GM23338 (cell line): ENCODE measurements at regions not wholly inside any gene's neighbourhood (a gene's known extent, or its start where the extent isn't known, plus 50 kb on each side); places are given as distances from the start of the nearest gene placed in this dataset.

Experiments used
- ATAC-seq: fragments of 200-7000 bp; cut with Tn5 transposase; 3 replicates; pipeline ENCODE4 v1.9.1; 2020
- DNase-seq: peaks from one replicate; pipeline ENCODE4 v3.0.0-alpha.2; 2015; ENCODE audit warnings: low spot score
- H2AFZ ChIP-seq: fragments of 200-600 bp; sonication (generic); 2 replicates; pipeline ENCODE4 v1.8.0; 2016; ENCODE audit warnings: antibody characterized with exemption, mild to moderate bottlenecking, moderate library complexity
- H3F3A ChIP-seq: fragments of 200-600 bp; sonication (generic); replicated peaks from 2 replicates; pipeline ENCODE4 v1.8.0; 2017; ENCODE audit warnings: antibody characterized with exemption, mixed run types, low read depth
- H3K27ac ChIP-seq: fragments of 200-600 bp; sonication (generic); 2 replicates; pipeline ENCODE4 v1.6.1; 2016; ENCODE audit warnings: low read depth
- H3K27me3 ChIP-seq: fragments of 200-600 bp; sonication (generic); 2 replicates; pipeline ENCODE4 v1.8.0; 2016; ENCODE audit warnings: mild to moderate bottlenecking, mixed run types, moderate library complexity; ENCODE audit not compliant: insufficient read depth
- H3K36me3 ChIP-seq: fragments of 200-600 bp; sonication (generic); 2 replicates; pipeline ENCODE4 v1.8.0; 2016; ENCODE audit warnings: mild to moderate bottlenecking; ENCODE audit not compliant: insufficient read depth
- H3K4me1 ChIP-seq: fragments of 200-600 bp; sonication (generic); 2 replicates; pipeline ENCODE4 v1.8.0; 2016; ENCODE audit warnings: mild to moderate bottlenecking, moderate library complexity; ENCODE audit not compliant: insufficient read depth
- H3K4me2 ChIP-seq: fragments of 200-600 bp; sonication (generic); 2 replicates; pipeline ENCODE4 v1.7.1; 2017; ENCODE audit warnings: mixed run types
- H3K4me3 ChIP-seq: fragments of 200-600 bp; sonication (generic); 2 replicates; pipeline ENCODE4 v1.6.1; 2016; ENCODE audit warnings: mixed run types
- H3K79me2 ChIP-seq: fragments of 200-600 bp; sonication (generic); replicated peaks from 2 replicates; pipeline ENCODE4 v1.8.0; 2017; ENCODE audit warnings: mild to moderate bottlenecking; ENCODE audit not compliant: insufficient read depth
- H3K9me2 ChIP-seq: fragments of 200-600 bp; sonication (generic); 2 replicates; pipeline ENCODE4 v1.8.0; 2017; ENCODE audit not compliant: insufficient read depth
- H4K20me1 ChIP-seq: fragments of 200-600 bp; sonication (generic); replicated peaks from 2 replicates; pipeline ENCODE4 v1.8.0; 2017; ENCODE audit warnings: mild to moderate bottlenecking; ENCODE audit not compliant: insufficient read depth
- H3K27ac Mint-ChIP-seq: 2 replicates; pipeline ENCODE4 v1.8.0; 2020; ENCODE audit warnings: inconsistent platforms, mild to moderate bottlenecking, moderate library complexity, mixed read lengths
- H3K27me3 Mint-ChIP-seq: 3 replicates; pipeline ENCODE4 v1.8.0; 2022; ENCODE audit warnings: low read depth, mild to moderate bottlenecking, moderate library complexity, mixed read lengths, inconsistent platforms; ENCODE audit not compliant: insufficient read depth, poor library complexity
- H3K36me3 Mint-ChIP-seq: 3 replicates; pipeline ENCODE4 v1.8.0; 2021; ENCODE audit warnings: low read depth, mild to moderate bottlenecking, inconsistent platforms, moderate library complexity, mixed read lengths
- H3K4me1 Mint-ChIP-seq: 3 replicates; pipeline ENCODE4 v1.8.0; 2020; ENCODE audit warnings: mild to moderate bottlenecking, inconsistent platforms, mixed read lengths
- H3K4me3 Mint-ChIP-seq: 3 replicates; pipeline ENCODE4 v1.8.0; 2021; ENCODE audit warnings: moderate library complexity, mild to moderate bottlenecking, inconsistent platforms, mixed read lengths
- H3K9me3 Mint-ChIP-seq: 3 replicates; pipeline ENCODE4 v1.8.0; 2020; ENCODE audit warnings: moderate library complexity, mild to moderate bottlenecking, inconsistent platforms, mixed read lengths
- CREB1 ChIP-seq: fragments of 250-450 bp; sonication (Bioruptor Pico); IDR thresholded peaks from 2 replicates; pipeline ENCODE4 v1.5.0; 2020; ENCODE audit warnings: low read depth, mild to moderate bottlenecking, moderate library complexity
- EZH2 ChIP-seq: fragments of 200-600 bp; sonication (generic); IDR thresholded peaks from one replicate; pipeline ENCODE4 v1.8.0; 2017; ENCODE audit warnings: antibody characterized with exemption, mild to moderate bottlenecking, low read depth; ENCODE audit not compliant: unreplicated experiment
- JUNB ChIP-seq: IDR thresholded peaks from one replicate; pipeline ENCODE4 v1.6.1; 2016; ENCODE audit warnings: antibody characterized with exemption; ENCODE audit not compliant: unreplicated experiment
- NANOG ChIP-seq: IDR thresholded peaks from 2 replicates; pipeline ENCODE4 v1.6.1; 2016; ENCODE audit warnings: antibody characterized with exemption, borderline replicate concordance
- STAT1 ChIP-seq: IDR thresholded peaks from one replicate; pipeline ENCODE4 v1.6.1; 2016; ENCODE audit warnings: antibody characterized with exemption; ENCODE audit not compliant: unreplicated experiment
- ZNF114 ChIP-seq: fragments of 250-450 bp; sonication (Bioruptor Pico); IDR thresholded peaks from 2 replicates; pipeline ENCODE4 v1.5.0; 2020; ENCODE audit warnings: mild to moderate bottlenecking, moderate library complexity
- TF ChIP-seq, protein P1 (sequence below), 2 experiments: fragments of 200-600 bp in 1 of 2; sonication (generic) in 1 of 2; conservative IDR thresholded peaks; 2 replicates each; pipeline versions ENCODE4 v1.5.1 to v1.6.1; 2016 to 2017; ENCODE audit warnings: antibody characterized with exemption in 2 of 2, low read depth in 2 of 2, mild to moderate bottlenecking in 2 of 2, moderate library complexity in 1 of 2
- TF ChIP-seq, protein P2 (sequence below): IDR thresholded peaks from one replicate; pipeline ENCODE4 v1.6.1; 2018; ENCODE audit warnings: antibody characterized with exemption; ENCODE audit not compliant: unreplicated experiment
- TF ChIP-seq, protein P3 (sequence below): IDR thresholded peaks from 2 replicates; pipeline ENCODE4 v1.6.1; 2016; ENCODE audit warnings: antibody characterized with exemption

DNA sequence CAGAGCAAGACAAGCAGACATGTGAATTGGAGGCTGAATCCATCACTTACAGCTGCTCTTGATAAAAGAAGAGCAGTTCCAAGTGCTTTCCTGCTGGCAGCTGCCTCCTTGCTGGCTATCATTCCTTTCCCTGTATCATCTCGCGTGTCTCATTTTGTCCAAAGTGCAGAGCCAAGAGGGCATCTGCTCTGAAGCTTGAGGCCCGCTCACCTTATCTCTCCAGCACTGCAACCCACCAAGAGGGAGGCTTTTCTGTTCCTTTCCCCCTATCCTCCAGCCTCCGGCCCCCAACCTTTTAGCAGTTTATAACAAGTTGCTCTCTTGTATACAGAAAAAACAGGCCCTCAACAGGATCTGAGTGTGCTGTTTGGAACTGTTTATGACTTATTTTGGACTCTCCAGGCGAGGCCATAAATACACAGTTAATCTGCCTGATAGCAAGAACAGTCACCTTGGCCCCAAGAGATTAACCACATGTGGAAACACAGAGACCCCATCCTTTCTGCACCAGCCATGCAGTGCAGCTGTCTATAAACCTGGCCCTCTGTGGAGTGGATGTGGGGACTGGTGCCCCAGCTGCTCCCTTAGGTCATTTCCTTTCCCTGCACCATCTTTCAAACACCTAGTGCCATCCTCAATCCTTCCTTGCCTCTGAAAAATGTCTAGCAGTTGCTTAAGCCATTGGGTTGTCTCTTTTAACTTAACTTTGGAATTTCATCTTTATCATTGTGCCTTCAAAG, 172.5 kb upstream of the FERMT1 start (continued):
- TF ChIP-seq, protein P1, sequence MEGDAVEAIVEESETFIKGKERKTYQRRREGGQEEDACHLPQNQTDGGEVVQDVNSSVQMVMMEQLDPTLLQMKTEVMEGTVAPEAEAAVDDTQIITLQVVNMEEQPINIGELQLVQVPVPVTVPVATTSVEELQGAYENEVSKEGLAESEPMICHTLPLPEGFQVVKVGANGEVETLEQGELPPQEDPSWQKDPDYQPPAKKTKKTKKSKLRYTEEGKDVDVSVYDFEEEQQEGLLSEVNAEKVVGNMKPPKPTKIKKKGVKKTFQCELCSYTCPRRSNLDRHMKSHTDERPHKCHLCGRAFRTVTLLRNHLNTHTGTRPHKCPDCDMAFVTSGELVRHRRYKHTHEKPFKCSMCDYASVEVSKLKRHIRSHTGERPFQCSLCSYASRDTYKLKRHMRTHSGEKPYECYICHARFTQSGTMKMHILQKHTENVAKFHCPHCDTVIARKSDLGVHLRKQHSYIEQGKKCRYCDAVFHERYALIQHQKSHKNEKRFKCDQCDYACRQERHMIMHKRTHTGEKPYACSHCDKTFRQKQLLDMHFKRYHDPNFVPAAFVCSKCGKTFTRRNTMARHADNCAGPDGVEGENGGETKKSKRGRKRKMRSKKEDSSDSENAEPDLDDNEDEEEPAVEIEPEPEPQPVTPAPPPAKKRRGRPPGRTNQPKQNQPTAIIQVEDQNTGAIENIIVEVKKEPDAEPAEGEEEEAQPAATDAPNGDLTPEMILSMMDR (conservative IDR thresholded peaks at IDR 0.05; ENCODE audit: low read depth in 2 of 2) = no peak
- TF ChIP-seq, protein P2, sequence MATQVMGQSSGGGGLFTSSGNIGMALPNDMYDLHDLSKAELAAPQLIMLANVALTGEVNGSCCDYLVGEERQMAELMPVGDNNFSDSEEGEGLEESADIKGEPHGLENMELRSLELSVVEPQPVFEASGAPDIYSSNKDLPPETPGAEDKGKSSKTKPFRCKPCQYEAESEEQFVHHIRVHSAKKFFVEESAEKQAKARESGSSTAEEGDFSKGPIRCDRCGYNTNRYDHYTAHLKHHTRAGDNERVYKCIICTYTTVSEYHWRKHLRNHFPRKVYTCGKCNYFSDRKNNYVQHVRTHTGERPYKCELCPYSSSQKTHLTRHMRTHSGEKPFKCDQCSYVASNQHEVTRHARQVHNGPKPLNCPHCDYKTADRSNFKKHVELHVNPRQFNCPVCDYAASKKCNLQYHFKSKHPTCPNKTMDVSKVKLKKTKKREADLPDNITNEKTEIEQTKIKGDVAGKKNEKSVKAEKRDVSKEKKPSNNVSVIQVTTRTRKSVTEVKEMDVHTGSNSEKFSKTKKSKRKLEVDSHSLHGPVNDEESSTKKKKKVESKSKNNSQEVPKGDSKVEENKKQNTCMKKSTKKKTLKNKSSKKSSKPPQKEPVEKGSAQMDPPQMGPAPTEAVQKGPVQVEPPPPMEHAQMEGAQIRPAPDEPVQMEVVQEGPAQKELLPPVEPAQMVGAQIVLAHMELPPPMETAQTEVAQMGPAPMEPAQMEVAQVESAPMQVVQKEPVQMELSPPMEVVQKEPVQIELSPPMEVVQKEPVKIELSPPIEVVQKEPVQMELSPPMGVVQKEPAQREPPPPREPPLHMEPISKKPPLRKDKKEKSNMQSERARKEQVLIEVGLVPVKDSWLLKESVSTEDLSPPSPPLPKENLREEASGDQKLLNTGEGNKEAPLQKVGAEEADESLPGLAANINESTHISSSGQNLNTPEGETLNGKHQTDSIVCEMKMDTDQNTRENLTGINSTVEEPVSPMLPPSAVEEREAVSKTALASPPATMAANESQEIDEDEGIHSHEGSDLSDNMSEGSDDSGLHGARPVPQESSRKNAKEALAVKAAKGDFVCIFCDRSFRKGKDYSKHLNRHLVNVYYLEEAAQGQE = no peak

DNA sequence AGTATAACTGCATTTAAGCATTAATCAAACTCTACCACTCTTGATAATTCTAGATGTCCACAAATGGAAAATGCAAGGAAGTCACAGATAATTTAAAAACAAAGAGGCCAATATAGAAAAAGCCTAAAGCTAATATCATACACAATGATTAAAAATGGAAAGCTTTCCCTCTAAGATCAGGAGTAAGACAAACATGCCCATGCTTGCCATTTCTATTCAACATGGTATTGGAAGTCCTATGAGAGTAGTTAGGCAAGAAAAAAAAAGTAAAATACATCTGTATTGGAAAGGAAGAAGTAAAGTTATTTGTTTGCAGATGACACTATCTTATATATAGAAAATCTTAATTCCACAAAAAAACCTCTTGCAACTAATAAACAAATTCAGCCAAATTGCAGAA, 164.6 kb upstream of the FERMT1 start:
- no peak for DNase-seq
- Histone ChIP-seq H3K9me2 (no peaks in the 10 kb centered on the region; the same call in 1 of the 2 replicates), H4K20me1 (no peaks in the 10 kb centered on the region), H3K36me3 (no peaks in the 10 kb centered on the region; the same call in 1 of the 2 replicates), H3K27me3 (no peaks in the 10 kb centered on the region), H2AFZ (no peak overlapping the region), H3K27ac (no peak overlapping the region), H3K4me2 (no peak overlapping the region), H3K79me2 (no peaks in the 10 kb centered on the region), H3K4me3 (no peak overlapping the region), H3K4me1 (no peaks in the 10 kb centered on the region), H3F3A (no peaks in the 10 kb centered on the region)
- H3K27ac Mint-ChIP-seq = no peak overlapping the region
- H3K4me3 Mint-ChIP-seq = no peak overlapping the region
- H3K4me1 Mint-ChIP-seq = no peaks in the 10 kb centered on the region
- H3K36me3 Mint-ChIP-seq = peaks cover 7% of the 10 kb centered on the region
- peaks cover 35% of the 10 kb centered on the region for H3K9me3 Mint-ChIP-seq
- peaks cover 2% of the 10 kb centered on the region for H3K27me3 Mint-ChIP-seq
- no peak for ATAC-seq
- TF ChIP-seq ZNF114 (CRISPR knock-in tag) (no peak), NANOG (no peak), JUNB (no peak), STAT1 (no peak), EZH2 (no peak), CREB1 (CRISPR knock-in tag) (no peak)
- TF ChIP-seq, protein P2 = no peak
- TF ChIP-seq, protein P3, sequence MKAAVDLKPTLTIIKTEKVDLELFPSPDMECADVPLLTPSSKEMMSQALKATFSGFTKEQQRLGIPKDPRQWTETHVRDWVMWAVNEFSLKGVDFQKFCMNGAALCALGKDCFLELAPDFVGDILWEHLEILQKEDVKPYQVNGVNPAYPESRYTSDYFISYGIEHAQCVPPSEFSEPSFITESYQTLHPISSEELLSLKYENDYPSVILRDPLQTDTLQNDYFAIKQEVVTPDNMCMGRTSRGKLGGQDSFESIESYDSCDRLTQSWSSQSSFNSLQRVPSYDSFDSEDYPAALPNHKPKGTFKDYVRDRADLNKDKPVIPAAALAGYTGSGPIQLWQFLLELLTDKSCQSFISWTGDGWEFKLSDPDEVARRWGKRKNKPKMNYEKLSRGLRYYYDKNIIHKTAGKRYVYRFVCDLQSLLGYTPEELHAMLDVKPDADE = no peak
